GM12878 (cell line): ENCODE measurements at regions not wholly inside any gene's neighbourhood (a gene's known extent, or its start where the extent isn't known, plus 50 kb on each side); places are given as distances from the start of the nearest gene placed in this dataset.

Experiments used
- ATF7 ChIP-seq: fragments of 450-650 bp; IDR thresholded peaks from 2 replicates; pipeline ENCODE4 v1.6.1; 2016; ENCODE audit warnings: low read depth, mild to moderate bottlenecking
- BACH1 ChIP-seq: fragments of 450-650 bp; IDR thresholded peaks from 2 replicates; pipeline ENCODE4 v1.6.1; 2017; ENCODE audit warnings: mild to moderate bottlenecking, borderline replicate concordance
- CEBPB ChIP-seq, 2 experiments: fragments of 150-350 bp in 1 of 2; IDR thresholded peaks; 2 replicates each; pipeline ENCODE4 v1.6.1; 2012 to 2014; ENCODE audit warnings: low read depth in 2 of 2, low read length in 2 of 2, borderline replicate concordance in 1 of 2, inconsistent platforms in 1 of 2
- CHD2 ChIP-seq: IDR thresholded peaks from 2 replicates; pipeline ENCODE4 v1.6.1; 2011; ENCODE audit warnings: low read depth, low read length, improper control_type of control experiment, borderline replicate concordance
- EZH2 ChIP-seq: IDR thresholded peaks from 2 replicates; pipeline ENCODE4 v1.6.1; 2012; ENCODE audit warnings: low read depth, mild to moderate bottlenecking, control low read depth, inconsistent platforms, low read length, borderline replicate concordance; ENCODE audit not compliant: control insufficient read depth
- FOXK2 ChIP-seq: fragments of 450-650 bp; IDR thresholded peaks from 2 replicates; pipeline ENCODE4 v1.6.1; 2017; ENCODE audit warnings: mild to moderate bottlenecking, moderate library complexity
- FOXM1 ChIP-seq: IDR thresholded peaks from 2 replicates; pipeline ENCODE4 v1.6.1; 2012; ENCODE audit warnings: low read depth, mild to moderate bottlenecking, inconsistent platforms, low read length, moderate library complexity
- HDAC6 ChIP-seq: fragments of 200-600 bp; sonication (generic); IDR thresholded peaks from one replicate; pipeline ENCODE4 v1.8.0; 2017; ENCODE audit warnings: antibody characterized with exemption; ENCODE audit not compliant: unreplicated experiment
- MEF2A ChIP-seq: IDR thresholded peaks from 2 replicates; pipeline ENCODE4 v1.6.1; 2011; ENCODE audit warnings: low read depth, mild to moderate bottlenecking, low read length, moderate library complexity; ENCODE audit not compliant: insufficient read depth
- MTA3 ChIP-seq: IDR thresholded peaks from 2 replicates; pipeline ENCODE4 v1.6.1; 2012; ENCODE audit warnings: low read length, inconsistent platforms, borderline replicate concordance
- NFYB ChIP-seq: IDR thresholded peaks from 2 replicates; pipeline ENCODE4 v1.6.1; 2011; ENCODE audit warnings: low read depth, mild to moderate bottlenecking, low read length, improper control_type of control experiment, moderate library complexity; ENCODE audit not compliant: insufficient read depth
- POLR2A ChIP-seq: IDR thresholded peaks from 2 replicates; pipeline ENCODE4 v1.6.1; 2011; ENCODE audit warnings: low read depth, mild to moderate bottlenecking, low read length
- RUNX3 ChIP-seq: IDR thresholded peaks from 2 replicates; pipeline ENCODE4 v1.6.1; 2012; ENCODE audit warnings: low read length, inconsistent platforms
- SIN3A ChIP-seq: IDR thresholded peaks from 2 replicates; pipeline ENCODE4 v1.6.1; 2012; ENCODE audit warnings: low read depth, low read length, improper control_type of control experiment
- SMAD1 ChIP-seq: fragments of 450-650 bp; IDR thresholded peaks from 2 replicates; pipeline ENCODE4 v1.6.1; 2018; ENCODE audit warnings: mild to moderate bottlenecking, low read depth; ENCODE audit not compliant: partially characterized antibody
- SMARCA5 ChIP-seq: fragments of 450-650 bp; IDR thresholded peaks from 2 replicates; pipeline ENCODE4 v1.6.1; 2017; ENCODE audit warnings: mild to moderate bottlenecking
- SP1 ChIP-seq: IDR thresholded peaks from one replicate; pipeline ENCODE4 v1.6.1; 2011; ENCODE audit warnings: low read depth, low read length
- TCF12 ChIP-seq: IDR thresholded peaks from 2 replicates; pipeline ENCODE4 v1.6.1; 2011; ENCODE audit warnings: low read depth, mild to moderate bottlenecking, low read length
- TCF7 ChIP-seq: IDR thresholded peaks from 2 replicates; pipeline ENCODE4 v1.6.1; 2014; ENCODE audit warnings: antibody characterized with exemption, borderline replicate concordance
- TF ChIP-seq, protein P1 (sequence below): IDR thresholded peaks from 2 replicates; pipeline ENCODE4 v1.6.1; 2011; ENCODE audit warnings: mild to moderate bottlenecking, low read depth, low read length, moderate library complexity; ENCODE audit not compliant: insufficient replicate concordance
- TF ChIP-seq, protein P2 (sequence below), 3 experiments: IDR thresholded peaks in 2 of 3; conservative IDR thresholded peaks in 1 of 3; 2 replicates each; pipeline ENCODE4 v1.5.1; 2011; ENCODE audit warnings: low read depth in 3 of 3, low read length in 3 of 3, mild to moderate bottlenecking in 3 of 3, control low read depth in 2 of 3, moderate library complexity in 2 of 3, inconsistent platforms in 1 of 3, mixed read lengths in 1 of 3; ENCODE audit not compliant: control insufficient read depth in 2 of 3, insufficient read depth in 1 of 3; ENCODE audit errors: extremely low read depth in 1 of 3
- TF ChIP-seq, protein P3 (sequence below): IDR thresholded peaks from 2 replicates; pipeline ENCODE4 v1.6.1; 2011; ENCODE audit warnings: low read depth, low read length, improper control_type of control experiment, borderline replicate concordance
- TF ChIP-seq, protein P4 (sequence below): fragments of 150-350 bp; IDR thresholded peaks from 2 replicates; pipeline ENCODE4 v1.6.1; 2014; ENCODE audit warnings: mild to moderate bottlenecking, low read depth, low read length
- TF ChIP-seq, protein P5 (sequence below): IDR thresholded peaks from 2 replicates; pipeline ENCODE4 v1.6.1; 2012; ENCODE audit warnings: low read depth, low read length, improper control_type of control experiment

DNA sequence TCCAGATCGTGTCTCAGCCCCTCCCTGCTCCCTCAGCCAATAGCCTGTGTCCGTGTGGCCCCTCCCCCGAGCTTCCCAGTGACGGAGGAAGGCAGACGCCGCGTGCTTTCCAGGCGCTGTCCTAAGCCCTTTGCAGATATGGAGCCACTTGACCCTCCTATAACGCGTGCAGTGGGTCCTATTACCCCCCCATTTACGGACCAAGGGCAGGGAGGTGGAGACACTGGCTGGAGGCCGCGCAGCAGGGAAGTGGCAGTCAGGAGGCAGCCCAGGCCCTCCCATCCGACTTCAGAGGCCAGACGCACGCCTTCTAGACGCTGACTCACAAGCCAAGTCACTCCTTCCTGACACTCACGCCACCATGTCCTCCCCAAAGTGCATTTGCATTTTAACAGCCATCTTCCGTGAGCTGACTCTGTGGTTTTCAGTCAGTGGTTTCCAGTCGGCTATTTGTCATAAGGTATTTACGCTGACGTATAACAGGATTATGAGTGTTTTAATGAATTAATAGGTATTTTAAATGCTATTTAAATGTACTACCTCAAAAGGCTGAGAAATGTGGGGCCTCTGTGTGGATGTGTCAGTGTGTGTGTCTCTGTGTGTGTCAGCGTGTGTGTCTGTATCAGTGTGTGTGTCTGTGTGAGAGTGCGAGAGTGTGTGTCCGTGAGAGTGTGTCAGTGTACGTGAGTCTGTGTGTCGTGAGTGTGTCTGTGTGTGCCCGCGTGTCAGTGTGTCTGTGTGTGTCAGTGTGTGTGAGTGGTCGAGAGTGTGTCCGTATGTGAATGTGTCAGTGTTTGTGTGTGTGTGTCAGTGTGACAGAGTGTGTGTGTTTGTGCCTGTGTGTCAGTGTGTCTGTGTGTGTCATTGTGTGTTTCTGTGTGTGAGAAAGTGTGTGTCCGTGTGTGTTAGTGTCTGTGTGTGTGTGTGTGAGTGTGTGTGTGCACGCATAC lies 92.0 kb upstream of the INSIG1 start (continued):
- TF ChIP-seq, protein P1, sequence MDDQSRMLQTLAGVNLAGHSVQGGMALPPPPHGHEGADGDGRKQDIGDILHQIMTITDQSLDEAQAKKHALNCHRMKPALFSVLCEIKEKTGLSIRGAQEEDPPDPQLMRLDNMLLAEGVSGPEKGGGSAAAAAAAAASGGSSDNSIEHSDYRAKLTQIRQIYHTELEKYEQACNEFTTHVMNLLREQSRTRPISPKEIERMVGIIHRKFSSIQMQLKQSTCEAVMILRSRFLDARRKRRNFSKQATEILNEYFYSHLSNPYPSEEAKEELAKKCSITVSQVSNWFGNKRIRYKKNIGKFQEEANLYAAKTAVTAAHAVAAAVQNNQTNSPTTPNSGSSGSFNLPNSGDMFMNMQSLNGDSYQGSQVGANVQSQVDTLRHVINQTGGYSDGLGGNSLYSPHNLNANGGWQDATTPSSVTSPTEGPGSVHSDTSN = peak; percentile 33
- TF ChIP-seq CHD2 = peak; percentile 73
- peak; percentile 99 for TF ChIP-seq RUNX3
- TF ChIP-seq, protein P2, sequence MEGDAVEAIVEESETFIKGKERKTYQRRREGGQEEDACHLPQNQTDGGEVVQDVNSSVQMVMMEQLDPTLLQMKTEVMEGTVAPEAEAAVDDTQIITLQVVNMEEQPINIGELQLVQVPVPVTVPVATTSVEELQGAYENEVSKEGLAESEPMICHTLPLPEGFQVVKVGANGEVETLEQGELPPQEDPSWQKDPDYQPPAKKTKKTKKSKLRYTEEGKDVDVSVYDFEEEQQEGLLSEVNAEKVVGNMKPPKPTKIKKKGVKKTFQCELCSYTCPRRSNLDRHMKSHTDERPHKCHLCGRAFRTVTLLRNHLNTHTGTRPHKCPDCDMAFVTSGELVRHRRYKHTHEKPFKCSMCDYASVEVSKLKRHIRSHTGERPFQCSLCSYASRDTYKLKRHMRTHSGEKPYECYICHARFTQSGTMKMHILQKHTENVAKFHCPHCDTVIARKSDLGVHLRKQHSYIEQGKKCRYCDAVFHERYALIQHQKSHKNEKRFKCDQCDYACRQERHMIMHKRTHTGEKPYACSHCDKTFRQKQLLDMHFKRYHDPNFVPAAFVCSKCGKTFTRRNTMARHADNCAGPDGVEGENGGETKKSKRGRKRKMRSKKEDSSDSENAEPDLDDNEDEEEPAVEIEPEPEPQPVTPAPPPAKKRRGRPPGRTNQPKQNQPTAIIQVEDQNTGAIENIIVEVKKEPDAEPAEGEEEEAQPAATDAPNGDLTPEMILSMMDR (IDR thresholded peaks at IDR 0.05 in 2 of 3, conservative IDR thresholded peaks at IDR 0.05 in 1 of 3; ENCODE audit: control insufficient read depth in 2 of 3, extremely low read depth in 1 of 3, insufficient read depth in 1 of 3, low read depth in 3 of 3, low read length in 3 of 3) = no peak
- peak; percentile 99 for TF ChIP-seq SMARCA5
- TF ChIP-seq ATF7 = peak; percentile 91
- TF ChIP-seq, protein P3, sequence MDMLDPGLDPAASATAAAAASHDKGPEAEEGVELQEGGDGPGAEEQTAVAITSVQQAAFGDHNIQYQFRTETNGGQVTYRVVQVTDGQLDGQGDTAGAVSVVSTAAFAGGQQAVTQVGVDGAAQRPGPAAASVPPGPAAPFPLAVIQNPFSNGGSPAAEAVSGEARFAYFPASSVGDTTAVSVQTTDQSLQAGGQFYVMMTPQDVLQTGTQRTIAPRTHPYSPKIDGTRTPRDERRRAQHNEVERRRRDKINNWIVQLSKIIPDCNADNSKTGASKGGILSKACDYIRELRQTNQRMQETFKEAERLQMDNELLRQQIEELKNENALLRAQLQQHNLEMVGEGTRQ = no peak
- TF ChIP-seq, protein P4, sequence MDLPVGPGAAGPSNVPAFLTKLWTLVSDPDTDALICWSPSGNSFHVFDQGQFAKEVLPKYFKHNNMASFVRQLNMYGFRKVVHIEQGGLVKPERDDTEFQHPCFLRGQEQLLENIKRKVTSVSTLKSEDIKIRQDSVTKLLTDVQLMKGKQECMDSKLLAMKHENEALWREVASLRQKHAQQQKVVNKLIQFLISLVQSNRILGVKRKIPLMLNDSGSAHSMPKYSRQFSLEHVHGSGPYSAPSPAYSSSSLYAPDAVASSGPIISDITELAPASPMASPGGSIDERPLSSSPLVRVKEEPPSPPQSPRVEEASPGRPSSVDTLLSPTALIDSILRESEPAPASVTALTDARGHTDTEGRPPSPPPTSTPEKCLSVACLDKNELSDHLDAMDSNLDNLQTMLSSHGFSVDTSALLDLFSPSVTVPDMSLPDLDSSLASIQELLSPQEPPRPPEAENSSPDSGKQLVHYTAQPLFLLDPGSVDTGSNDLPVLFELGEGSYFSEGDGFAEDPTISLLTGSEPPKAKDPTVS = no peak
- TF ChIP-seq TCF7 = no peak
- TF ChIP-seq TCF12 = peak; percentile 44; the same call in 1 of the 2 replicates
- no peak for TF ChIP-seq EZH2
- peak; percentile 93; the same call in 1 of the 2 replicates for TF ChIP-seq BACH1
- peak; percentile 85 for TF ChIP-seq SMAD1
- peak; percentile 29 for TF ChIP-seq HDAC6
- peak; percentile 44; the same call in 1 of the 2 replicates for TF ChIP-seq FOXK2
- peak; percentile 87; the same call in 1 of the 2 replicates for TF ChIP-seq SIN3A
- peak; percentile 94 for TF ChIP-seq FOXM1
- peak; percentile 84 for TF ChIP-seq NFYB
- TF ChIP-seq CEBPB (IDR thresholded peaks at IDR 0.05; ENCODE audit: borderline replicate concordance in 1 of 2, low read depth in 2 of 2, low read length in 2 of 2) = no peak
- peak; percentile 90 for TF ChIP-seq POLR2A
- no peak for TF ChIP-seq SP1
- peak; percentile 77; the same call in 1 of the 2 replicates for TF ChIP-seq MTA3
- 0 out of 2 replicates have a peak, but pooled peaks have one; percentile 56 for TF ChIP-seq MEF2A
- TF ChIP-seq, protein P5, sequence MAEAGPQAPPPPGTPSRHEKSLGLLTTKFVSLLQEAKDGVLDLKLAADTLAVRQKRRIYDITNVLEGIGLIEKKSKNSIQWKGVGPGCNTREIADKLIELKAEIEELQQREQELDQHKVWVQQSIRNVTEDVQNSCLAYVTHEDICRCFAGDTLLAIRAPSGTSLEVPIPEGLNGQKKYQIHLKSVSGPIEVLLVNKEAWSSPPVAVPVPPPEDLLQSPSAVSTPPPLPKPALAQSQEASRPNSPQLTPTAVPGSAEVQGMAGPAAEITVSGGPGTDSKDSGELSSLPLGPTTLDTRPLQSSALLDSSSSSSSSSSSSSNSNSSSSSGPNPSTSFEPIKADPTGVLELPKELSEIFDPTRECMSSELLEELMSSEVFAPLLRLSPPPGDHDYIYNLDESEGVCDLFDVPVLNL = no peak; the same call in 1 of the 2 replicates
